ENCODE measurements at regions not wholly inside any gene's neighbourhood (a gene's known extent, or its start where the extent isn't known, plus 50 kb on each side); places are given as distances from the start of the nearest gene placed in this dataset.

GRCh38 chr1:106659490-106660244 is 396.8 kb upstream of the PRMT6 start:
- no peaks in the 10 kb centered on the region for H3K36me3 ChIP-seq (ENCODE audit: control insufficient read depth in 4 of 4, insufficient read depth in 3 of 4, low read depth in 1 of 4, low read length in 3 of 4)
- TF ChIP-seq REST (IDR thresholded peaks at IDR 0.05), result no peak
- TF ChIP-seq FOXA1 (IDR thresholded peaks at IDR 0.05), result no peak
- TF ChIP-seq HNF4A (conservative IDR thresholded peaks at IDR 0.05), result no peak
- TF ChIP-seq, protein P1, sequence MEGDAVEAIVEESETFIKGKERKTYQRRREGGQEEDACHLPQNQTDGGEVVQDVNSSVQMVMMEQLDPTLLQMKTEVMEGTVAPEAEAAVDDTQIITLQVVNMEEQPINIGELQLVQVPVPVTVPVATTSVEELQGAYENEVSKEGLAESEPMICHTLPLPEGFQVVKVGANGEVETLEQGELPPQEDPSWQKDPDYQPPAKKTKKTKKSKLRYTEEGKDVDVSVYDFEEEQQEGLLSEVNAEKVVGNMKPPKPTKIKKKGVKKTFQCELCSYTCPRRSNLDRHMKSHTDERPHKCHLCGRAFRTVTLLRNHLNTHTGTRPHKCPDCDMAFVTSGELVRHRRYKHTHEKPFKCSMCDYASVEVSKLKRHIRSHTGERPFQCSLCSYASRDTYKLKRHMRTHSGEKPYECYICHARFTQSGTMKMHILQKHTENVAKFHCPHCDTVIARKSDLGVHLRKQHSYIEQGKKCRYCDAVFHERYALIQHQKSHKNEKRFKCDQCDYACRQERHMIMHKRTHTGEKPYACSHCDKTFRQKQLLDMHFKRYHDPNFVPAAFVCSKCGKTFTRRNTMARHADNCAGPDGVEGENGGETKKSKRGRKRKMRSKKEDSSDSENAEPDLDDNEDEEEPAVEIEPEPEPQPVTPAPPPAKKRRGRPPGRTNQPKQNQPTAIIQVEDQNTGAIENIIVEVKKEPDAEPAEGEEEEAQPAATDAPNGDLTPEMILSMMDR (IDR thresholded peaks at IDR 0.05; ENCODE audit: low read depth, low read length, missing input control), result no peak
- no peak for TF ChIP-seq JUND (IDR thresholded peaks at IDR 0.05)
- TF ChIP-seq, protein P2, sequence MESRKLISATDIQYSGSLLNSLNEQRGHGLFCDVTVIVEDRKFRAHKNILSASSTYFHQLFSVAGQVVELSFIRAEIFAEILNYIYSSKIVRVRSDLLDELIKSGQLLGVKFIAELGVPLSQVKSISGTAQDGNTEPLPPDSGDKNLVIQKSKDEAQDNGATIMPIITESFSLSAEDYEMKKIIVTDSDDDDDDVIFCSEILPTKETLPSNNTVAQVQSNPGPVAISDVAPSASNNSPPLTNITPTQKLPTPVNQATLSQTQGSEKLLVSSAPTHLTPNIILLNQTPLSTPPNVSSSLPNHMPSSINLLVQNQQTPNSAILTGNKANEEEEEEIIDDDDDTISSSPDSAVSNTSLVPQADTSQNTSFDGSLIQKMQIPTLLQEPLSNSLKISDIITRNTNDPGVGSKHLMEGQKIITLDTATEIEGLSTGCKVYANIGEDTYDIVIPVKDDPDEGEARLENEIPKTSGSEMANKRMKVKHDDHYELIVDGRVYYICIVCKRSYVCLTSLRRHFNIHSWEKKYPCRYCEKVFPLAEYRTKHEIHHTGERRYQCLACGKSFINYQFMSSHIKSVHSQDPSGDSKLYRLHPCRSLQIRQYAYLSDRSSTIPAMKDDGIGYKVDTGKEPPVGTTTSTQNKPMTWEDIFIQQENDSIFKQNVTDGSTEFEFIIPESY (IDR thresholded peaks at IDR 0.05), result no peak
- TF ChIP-seq HNF4G (IDR thresholded peaks at IDR 0.05), result no peak
- TF ChIP-seq, protein P3, sequence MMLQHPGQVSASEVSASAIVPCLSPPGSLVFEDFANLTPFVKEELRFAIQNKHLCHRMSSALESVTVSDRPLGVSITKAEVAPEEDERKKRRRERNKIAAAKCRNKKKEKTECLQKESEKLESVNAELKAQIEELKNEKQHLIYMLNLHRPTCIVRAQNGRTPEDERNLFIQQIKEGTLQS (IDR thresholded peaks at IDR 0.05), result no peak
- no peak for TF ChIP-seq RAD21 (IDR thresholded peaks at IDR 0.05)
- no peak for TF ChIP-seq TAF1 (conservative IDR thresholded peaks at IDR 0.05)
- no peak for TF ChIP-seq YY1 (IDR thresholded peaks at IDR 0.05)
- no peak for TF ChIP-seq EGR1 (IDR thresholded peaks at IDR 0.05; ENCODE audit: low read depth in 2 of 2)
- no peak for TF ChIP-seq SP1 (IDR thresholded peaks at IDR 0.05)

DNA sequence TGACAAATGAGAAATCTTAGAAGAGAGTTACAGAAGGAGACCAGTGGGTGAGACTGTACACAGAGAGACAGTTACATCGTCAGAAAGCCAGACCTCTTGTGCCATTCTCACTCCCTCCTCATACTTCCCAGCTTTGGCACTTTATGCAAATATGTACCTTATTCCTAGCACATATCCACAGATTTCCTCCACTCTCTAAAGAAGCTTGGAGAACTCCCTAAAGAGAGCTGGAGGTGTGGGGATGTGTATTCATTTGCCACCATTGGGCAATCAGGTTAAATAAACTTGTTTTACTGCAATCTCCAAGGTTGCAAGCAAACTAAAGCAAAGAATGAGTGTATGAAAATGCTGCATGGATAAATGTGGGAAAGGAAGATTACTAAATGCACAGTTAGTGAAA is 380.9 kb upstream of the PRMT6 start:
- H3K27me3 ChIP-seq (ENCODE audit: control insufficient read depth in 4 of 4, insufficient read depth in 4 of 4, low read length in 3 of 4), result peaks cover 0 to 2% (median 0%) of the 10 kb centered on the region in 4 donors
- H3K27ac ChIP-seq (ENCODE audit: low read depth in 1 of 2, low read length in 2 of 2), result no peak overlapping the region
- no peaks in the 10 kb centered on the region for H3K9me3 ChIP-seq (ENCODE audit: control insufficient read depth in 4 of 4, low read length in 3 of 4)
- 38% methylated on average over 1 of the region's 1 CpG for WGBS
- DNase-seq (ENCODE audit: low spot score), result no peak
- H3K4me3 ChIP-seq (ENCODE audit: low read depth in 1 of 3, low read length in 3 of 3), result no peak overlapping the region
- no peaks in the 10 kb centered on the region for H3K36me3 ChIP-seq (ENCODE audit: control insufficient read depth in 4 of 4, insufficient read depth in 3 of 4, low read depth in 1 of 4, low read length in 3 of 4)
- no peak overlapping the region for H3K9ac ChIP-seq (ENCODE audit: low read depth in 1 of 2, low read length in 2 of 2)
- no peaks in the 10 kb centered on the region for H3K4me1 ChIP-seq (ENCODE audit: control insufficient read depth in 4 of 4, insufficient read depth in 4 of 4, low read length in 3 of 4)
- TF ChIP-seq FOXA2 (IDR thresholded peaks at IDR 0.05) (no peak), YY1 (IDR thresholded peaks at IDR 0.05) (no peak), SP1 (IDR thresholded peaks at IDR 0.05) (no peak), EGR1 (IDR thresholded peaks at IDR 0.05; ENCODE audit: low read depth in 2 of 2) (no peak), REST (IDR thresholded peaks at IDR 0.05) (no peak), TAF1 (conservative IDR thresholded peaks at IDR 0.05) (no peak), JUND (IDR thresholded peaks at IDR 0.05) (no peak)
- TF ChIP-seq, protein P1 (IDR thresholded peaks at IDR 0.05; ENCODE audit: low read depth, low read length, missing input control), result no peak
- TF ChIP-seq, protein P3 (IDR thresholded peaks at IDR 0.05), result no peak

More at GRCh38 chr1:106659490-106660244, 396.8 kb upstream of the PRMT6 start:
- Histone ChIP-seq H3K9ac (ENCODE audit: low read depth in 1 of 2, low read length in 2 of 2) (no peak overlapping the region), H3K9me3 (ENCODE audit: control insufficient read depth in 4 of 4, low read length in 3 of 4) (peaks cover 0 to 1% (median 0%) of the 10 kb centered on the region in 4 donors), H3K4me1 (ENCODE audit: control insufficient read depth in 4 of 4, insufficient read depth in 4 of 4, low read length in 3 of 4) (no peaks in the 10 kb centered on the region), H3K27ac (ENCODE audit: low read depth in 1 of 2, low read length in 2 of 2) (no peak overlapping the region), H3K4me3 (ENCODE audit: low read depth in 1 of 3, low read length in 3 of 3) (no peak overlapping the region), H3K27me3 (ENCODE audit: control insufficient read depth in 4 of 4, insufficient read depth in 4 of 4, low read length in 3 of 4) (no peaks in the 10 kb centered on the region)
- 54% methylated on average over 6 of the region's 6 CpGs for whole genome bisulfite sequencing
- DNase-seq (ENCODE audit: low spot score), result no peak

Data from liver (tissue), 8 donors.